ENCODE measurements at regions not wholly inside any gene's neighbourhood (a gene's known extent, or its start where the extent isn't known, plus 50 kb on each side); places are given as distances from the start of the nearest gene placed in this dataset.

GRCh38 chr7:96770758-96771157 is 61.1 kb upstream of the SEM1 start:
- Mint-ChIP-seq H3K27me3 (ENCODE audit: insufficient read depth, unreplicated experiment) (peaks cover 32% of the 10 kb centered on the region), H3K27ac (ENCODE audit: unreplicated experiment) (no peak overlapping the region), H3K9me3 (ENCODE audit: unreplicated experiment) (no peaks in the 10 kb centered on the region), H3K4me3 (ENCODE audit: unreplicated experiment) (no peak overlapping the region), H3K4me1 (ENCODE audit: low read depth, unreplicated experiment) (no peaks in the 10 kb centered on the region), H3K36me3 (ENCODE audit: insufficient read depth, unreplicated experiment) (no peaks in the 10 kb centered on the region)
- Histone ChIP-seq H3K4me1 (no peaks in the 10 kb centered on the region), H3K4me3 (ENCODE audit: low read depth, low read length) (no peak overlapping the region), H3K36me3 (ENCODE audit: control insufficient read depth, insufficient read depth, low read length) (no peaks in the 10 kb centered on the region), H3K9me3 (no peaks in the 10 kb centered on the region; the same call in 1 of the 2 replicates), H3K27me3 (replicated peaks; ENCODE audit: control insufficient read depth, insufficient read depth, low read length) (peaks cover 1% of the 10 kb centered on the region; the same call in 1 of the 2 replicates)
- CTCF ChIA-PET: no interaction called here
- DNase-seq: no peak
- POLR2A ChIA-PET: no interaction called here
- no peak for TF ChIP-seq CTCF (IDR thresholded peaks at IDR 0.05; ENCODE audit: insufficient read depth in 1 of 2, low read depth in 1 of 2, low read length in 1 of 2, severe bottlenecking in 1 of 2, unreplicated experiment in 1 of 2)
- intact Hi-C loops (cut with micrococcal nuclease; ENCODE audit: unreplicated experiment): no loop called here
- no TSS peak for BruUV-seq (replicated peaks)

GRCh38 chr7:96772139-96772694 is 62.6 kb upstream of the SEM1 start:
- no peaks in the 10 kb centered on the region for H3K4me1 Mint-ChIP-seq (ENCODE audit: low read depth, unreplicated experiment)
- H3K4me3 ChIP-seq (ENCODE audit: low read depth, low read length): no peak overlapping the region
- no TSS peak for BruUV-seq (replicated peaks)

GRCh38 chr7:96773483-96773882 is 63.8 kb upstream of the SEM1 start:
- no peaks in the 10 kb centered on the region for H3K9me3 ChIP-seq
- no peak overlapping the region for H3K4me3 ChIP-seq (ENCODE audit: low read depth, low read length)
- Mint-ChIP-seq H3K36me3 (ENCODE audit: insufficient read depth, unreplicated experiment) (no peaks in the 10 kb centered on the region), H3K27ac (ENCODE audit: unreplicated experiment) (no peak overlapping the region), H3K4me3 (ENCODE audit: unreplicated experiment) (no peak overlapping the region), H3K4me1 (ENCODE audit: low read depth, unreplicated experiment) (no peaks in the 10 kb centered on the region), H3K9me3 (ENCODE audit: unreplicated experiment) (no peaks in the 10 kb centered on the region), H3K27me3 (ENCODE audit: insufficient read depth, unreplicated experiment) (peaks cover 26% of the 10 kb centered on the region)
- H3K4me1 ChIP-seq: no peaks in the 10 kb centered on the region
- peaks cover 1% of the 10 kb centered on the region; the same call in 1 of the 2 replicates for H3K27me3 ChIP-seq (replicated peaks; ENCODE audit: control insufficient read depth, insufficient read depth, low read length)
- TF ChIP-seq CTCF (IDR thresholded peaks at IDR 0.05; ENCODE audit: insufficient read depth in 1 of 2, low read depth in 1 of 2, low read length in 1 of 2, severe bottlenecking in 1 of 2, unreplicated experiment in 1 of 2): no peak
- intact Hi-C loops (cut with micrococcal nuclease; ENCODE audit: unreplicated experiment): no loop called here
- ChIA-PET CTCF (no interaction called here), POLR2A (no interaction called here)
- BruUV-seq (replicated peaks): no TSS peak
- DNase-seq: no peak
- no peaks in the 10 kb centered on the region for H3K36me3 ChIP-seq (ENCODE audit: control insufficient read depth, insufficient read depth, low read length)

More at GRCh38 chr7:96772139-96772694, 62.6 kb upstream of the SEM1 start:
- Histone ChIP-seq H3K4me1 (no peaks in the 10 kb centered on the region), H3K27me3 (replicated peaks; ENCODE audit: control insufficient read depth, insufficient read depth, low read length) (peaks cover 1% of the 10 kb centered on the region; the same call in 1 of the 2 replicates), H3K9me3 (no peaks in the 10 kb centered on the region; the same call in 1 of the 2 replicates), H3K36me3 (ENCODE audit: control insufficient read depth, insufficient read depth, low read length) (no peaks in the 10 kb centered on the region)
- Mint-ChIP-seq H3K36me3 (ENCODE audit: insufficient read depth, unreplicated experiment) (no peaks in the 10 kb centered on the region), H3K27ac (ENCODE audit: unreplicated experiment) (no peak overlapping the region), H3K4me3 (ENCODE audit: unreplicated experiment) (no peak overlapping the region), H3K9me3 (ENCODE audit: unreplicated experiment) (no peaks in the 10 kb centered on the region), H3K27me3 (ENCODE audit: insufficient read depth, unreplicated experiment) (peaks cover 30% of the 10 kb centered on the region)
- CTCF ChIA-PET: no interaction called here
- TF ChIP-seq CTCF (IDR thresholded peaks at IDR 0.05; ENCODE audit: insufficient read depth in 1 of 2, low read depth in 1 of 2, low read length in 1 of 2, severe bottlenecking in 1 of 2, unreplicated experiment in 1 of 2): no peak
- intact Hi-C loops (cut with micrococcal nuclease; ENCODE audit: unreplicated experiment): no loop called here
- DNase-seq: no peak
- POLR2A ChIA-PET: no interaction called here
